ENCODE measurements at regions not wholly inside any gene's neighbourhood (a gene's known extent, or its start where the extent isn't known, plus 50 kb on each side); places are given as distances from the start of the nearest gene placed in this dataset.
"Not testable (repeated sequence)": the region's sequence is repeated elsewhere in the genome, so short reads cannot be mapped to it uniquely, and the experiment has no call there.

DNA sequence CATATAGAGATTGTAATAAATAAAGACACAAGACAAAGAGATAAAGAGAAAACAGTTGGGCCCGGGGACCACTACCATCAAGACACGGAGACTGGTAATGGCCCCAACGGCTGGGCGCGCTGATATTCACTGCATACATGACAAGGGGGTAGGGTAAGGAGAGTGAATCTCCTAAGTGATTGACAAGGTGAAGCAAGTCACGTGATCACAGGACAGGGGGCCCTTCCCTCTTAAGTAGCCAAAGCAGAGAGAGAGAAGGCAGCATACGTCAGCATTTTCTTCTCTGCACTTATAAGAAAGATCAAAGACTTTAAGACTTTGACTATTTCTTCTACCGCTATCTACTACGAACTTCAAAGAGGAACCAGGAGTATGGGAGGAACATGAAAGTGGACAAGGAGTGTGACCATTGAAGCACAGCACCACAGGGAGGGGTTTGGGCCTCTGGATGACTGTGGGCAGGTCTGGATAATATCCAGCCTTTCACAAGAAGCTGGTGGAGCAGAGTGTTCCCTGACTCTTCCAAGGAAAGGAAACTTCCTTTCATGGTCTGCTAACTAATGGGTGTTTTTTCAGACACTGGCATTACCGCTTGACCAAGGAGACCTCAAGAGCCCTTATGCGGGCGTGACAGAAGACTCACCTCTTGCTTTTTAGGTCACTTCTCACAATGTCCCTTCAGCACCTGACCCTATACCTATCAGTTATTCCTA is 75.6 kb downstream of the MRPL39 start:
- not testable (repeated sequence) for H3K4me1 Mint-ChIP-seq; H3K36me3 Mint-ChIP-seq (ENCODE audit: low read depth); H3K27me3 Mint-ChIP-seq; H3K9me3 Mint-ChIP-seq; H3K27ac Mint-ChIP-seq; H3K4me3 Mint-ChIP-seq; ATAC-seq (replicated peaks)

DNA sequence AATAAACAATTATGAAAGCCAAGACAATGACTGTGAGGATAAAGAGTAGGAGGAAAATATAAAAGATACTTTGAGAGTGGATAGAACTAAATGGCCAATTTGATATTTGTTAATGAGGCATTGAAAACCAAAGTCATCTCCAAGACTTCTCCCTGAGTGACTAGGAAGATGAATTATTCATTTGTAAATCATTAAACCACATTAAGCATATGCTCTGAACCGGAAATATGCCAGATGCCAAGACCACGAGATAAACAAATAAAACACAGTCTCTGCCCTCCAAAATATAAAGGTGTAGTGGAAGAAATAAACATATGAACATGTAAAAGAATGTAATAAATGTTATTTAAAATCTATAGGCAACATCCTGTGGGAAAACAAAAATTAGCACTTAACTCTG is 78.8 kb downstream of the MRPL39 start:
- Mint-ChIP-seq H3K4me3 (no peak overlapping the region), H3K36me3 (ENCODE audit: low read depth) (no peaks in the 10 kb centered on the region), H3K4me1 (peaks cover 4% of the 10 kb centered on the region), H3K9me3 (no peaks in the 10 kb centered on the region), H3K27me3 (no peaks in the 10 kb centered on the region), H3K27ac (no peak overlapping the region)
- ATAC-seq (replicated peaks), result no peak

DNA sequence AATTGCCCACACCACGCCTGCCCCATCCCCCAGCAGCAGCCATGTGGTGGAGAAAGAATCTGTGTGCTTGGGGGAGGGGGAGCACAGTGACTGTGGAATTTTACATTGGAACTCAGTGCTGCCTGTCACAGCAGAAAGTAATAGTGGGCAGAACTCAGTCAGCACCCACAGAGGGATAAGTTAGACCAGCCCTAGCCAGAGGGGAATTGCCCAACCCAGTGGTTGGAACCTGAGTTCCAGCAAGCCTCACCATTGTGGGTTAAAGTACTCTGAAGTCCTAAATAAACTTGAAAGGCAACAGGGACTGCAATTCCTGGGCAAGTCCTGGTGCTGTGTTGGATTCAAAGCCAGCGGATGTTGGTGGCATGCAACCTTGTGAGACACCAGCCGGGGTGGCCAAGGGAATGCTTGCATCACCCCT is 88.8 kb downstream of the MRPL39 start:
- no peak for ATAC-seq (replicated peaks)
- Mint-ChIP-seq H3K4me3 (no peak overlapping the region), H3K27me3 (no peaks in the 10 kb centered on the region), H3K9me3 (no peaks in the 10 kb centered on the region), H3K36me3 (ENCODE audit: low read depth) (no peaks in the 10 kb centered on the region), H3K4me1 (peaks cover 3% of the 10 kb centered on the region), H3K27ac (no peak overlapping the region)

DNA sequence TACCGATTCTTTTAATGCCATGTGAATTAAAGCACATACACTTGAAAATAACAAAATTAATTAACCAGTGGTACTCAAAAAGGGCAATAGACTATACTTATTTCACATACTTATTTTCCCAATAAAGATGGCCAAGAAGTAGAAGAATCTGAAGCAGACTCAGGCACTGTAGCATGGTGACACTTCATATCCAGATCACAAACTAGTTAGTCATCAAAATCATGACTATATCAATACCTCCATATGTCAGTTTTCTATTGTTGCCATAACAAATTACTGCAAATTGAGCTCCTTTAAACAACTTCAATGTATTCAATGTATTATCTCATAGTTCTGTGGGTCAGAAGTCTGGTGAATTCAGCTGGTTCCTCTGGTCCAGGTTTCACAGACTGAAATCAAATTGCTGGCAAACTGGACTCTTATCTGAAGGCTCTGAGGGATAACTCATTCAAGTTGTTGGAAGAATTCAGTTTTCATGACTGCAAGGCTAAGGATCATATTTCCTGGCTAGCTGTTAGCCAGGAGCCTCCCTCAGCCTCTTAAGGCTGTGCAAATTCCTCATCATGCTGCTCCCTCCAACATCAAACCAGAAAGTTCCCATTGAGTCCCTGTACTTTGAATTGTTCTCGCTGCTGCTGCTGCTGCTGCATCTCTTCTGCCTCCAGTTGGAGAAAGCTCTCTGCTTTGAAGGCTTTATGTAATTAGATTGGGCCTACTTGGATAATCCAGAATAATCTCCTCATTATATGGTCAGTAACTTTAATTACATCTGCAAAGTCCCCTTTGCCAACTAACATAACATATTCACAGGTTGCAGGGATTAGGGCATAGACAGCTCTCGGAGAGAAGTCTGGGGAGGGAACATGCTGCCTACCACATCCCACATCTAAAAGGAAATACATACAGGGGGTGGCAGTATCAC is 91.5 kb downstream of the MRPL39 start:
- Mint-ChIP-seq H3K4me3 (peak overlapping the region; percentile 12), H3K4me1 (peaks cover 21% of the 10 kb centered on the region), H3K36me3 (ENCODE audit: low read depth) (peaks cover 11% of the 10 kb centered on the region), H3K27ac (peak overlapping the region; percentile 51), H3K27me3 (no peaks in the 10 kb centered on the region), H3K9me3 (no peaks in the 10 kb centered on the region)
- peak; percentile 69 for ATAC-seq (replicated peaks)

GRCh38 chr21:25513810-25514209 is 93.5 kb downstream of the MRPL39 start:
- peak overlapping the region; percentile 82 for H3K4me3 Mint-ChIP-seq
- peak; percentile 7 for ATAC-seq (replicated peaks)
- H3K4me1 Mint-ChIP-seq, result peaks cover 21% of the 10 kb centered on the region
- H3K9me3 Mint-ChIP-seq, result no peaks in the 10 kb centered on the region
- peaks cover 12% of the 10 kb centered on the region for H3K36me3 Mint-ChIP-seq (ENCODE audit: low read depth)
- no peaks in the 10 kb centered on the region for H3K27me3 Mint-ChIP-seq
- no peak overlapping the region for H3K27ac Mint-ChIP-seq

DNA sequence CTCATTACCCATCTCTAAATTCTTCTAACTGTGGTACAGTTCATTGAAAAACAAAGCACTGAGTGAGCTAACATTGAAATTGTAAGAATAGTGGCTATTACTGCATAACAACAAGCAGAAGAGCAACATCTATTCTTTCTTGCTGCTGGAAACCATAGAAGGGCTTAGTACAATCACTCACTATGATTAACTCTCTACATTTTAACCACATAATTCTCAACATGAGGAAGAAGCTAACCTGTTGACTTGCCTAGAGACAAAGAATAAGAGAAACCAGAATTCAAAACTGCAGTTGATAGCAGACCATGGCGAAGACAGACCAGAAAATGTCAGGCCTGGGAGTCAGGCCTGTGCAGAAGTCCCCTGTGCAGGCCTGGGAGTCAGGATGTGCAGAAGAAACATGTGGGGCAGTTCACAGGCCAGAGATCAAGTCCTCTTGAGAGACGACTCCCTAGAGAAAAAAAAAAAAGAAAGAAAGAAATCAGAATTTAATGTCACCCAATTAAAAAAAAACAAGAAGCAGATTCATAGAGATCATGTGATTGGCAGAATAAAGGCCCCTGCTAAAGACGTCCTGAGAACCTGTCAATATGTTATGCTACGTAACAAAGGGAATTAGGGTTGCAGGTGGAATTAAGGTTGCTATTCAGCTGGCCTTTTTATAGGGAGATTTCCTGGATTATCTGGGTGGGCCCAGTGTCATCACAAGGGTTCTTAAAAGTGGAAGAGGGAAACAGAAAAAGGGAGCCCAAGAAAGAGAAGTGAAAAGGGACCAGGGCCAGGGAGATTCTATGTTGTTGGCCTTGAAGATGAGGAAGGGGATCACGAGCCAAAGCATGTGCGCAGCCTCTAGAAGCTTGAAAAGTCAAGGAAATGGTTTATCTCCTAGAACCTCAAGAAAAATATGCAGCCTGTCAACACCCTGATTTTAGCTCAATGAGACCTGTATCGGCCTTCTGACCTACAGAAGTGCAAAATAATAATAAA is 94.9 kb downstream of the MRPL39 start:
- H3K9me3 Mint-ChIP-seq, result no peaks in the 10 kb centered on the region
- ATAC-seq (replicated peaks), result peak; percentile 73
- H3K4me1 Mint-ChIP-seq, result peaks cover 31% of the 10 kb centered on the region
- peaks cover 25% of the 10 kb centered on the region for H3K36me3 Mint-ChIP-seq (ENCODE audit: low read depth)
- no peaks in the 10 kb centered on the region for H3K27me3 Mint-ChIP-seq
- H3K4me3 Mint-ChIP-seq, result peak overlapping the region; percentile 82
- peak overlapping the region; percentile 94 for H3K27ac Mint-ChIP-seq

DNA sequence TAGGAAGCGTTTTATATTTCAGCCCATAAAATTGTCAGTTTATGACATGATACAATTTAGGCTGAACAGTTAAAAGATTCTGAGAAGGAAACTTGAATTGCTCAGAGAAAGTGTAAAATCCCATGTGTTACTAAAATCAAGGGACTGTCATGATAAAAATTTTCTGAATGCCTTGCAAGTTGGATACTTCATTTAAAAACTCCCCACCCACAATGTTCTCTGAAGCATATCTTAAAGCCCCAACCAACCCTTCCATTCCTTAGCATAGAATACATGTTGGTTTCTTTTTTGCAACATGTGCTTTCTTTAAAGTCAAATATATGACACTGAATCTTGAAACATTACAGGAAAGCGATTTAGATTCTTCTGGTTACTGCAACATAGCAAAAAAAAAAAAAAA is 97.4 kb downstream of the MRPL39 start:
- peak overlapping the region; percentile 82 for H3K4me3 Mint-ChIP-seq
- H3K9me3 Mint-ChIP-seq, result no peaks in the 10 kb centered on the region
- peak; percentile 82 for ATAC-seq (replicated peaks)
- H3K27me3 Mint-ChIP-seq, result no peaks in the 10 kb centered on the region
- H3K27ac Mint-ChIP-seq, result peak overlapping the region; percentile 90
- H3K4me1 Mint-ChIP-seq, result peaks cover 46% of the 10 kb centered on the region
- peaks cover 25% of the 10 kb centered on the region for H3K36me3 Mint-ChIP-seq (ENCODE audit: low read depth)

- H3K4me1 Mint-ChIP-seq, result peaks cover 54% of the 10 kb centered on the region
- ATAC-seq (replicated peaks), result no peak
These were observed 98.9 kb downstream of the MRPL39 start for GRCh38 chr21:25508364-25508763.

GRCh38 chr21:25507522-25507921 is 99.8 kb downstream of the MRPL39 start:
- no peak for ATAC-seq (replicated peaks)
- peak overlapping the region; percentile 78 for H3K27ac Mint-ChIP-seq
- no peaks in the 10 kb centered on the region for H3K27me3 Mint-ChIP-seq
- peaks cover 49% of the 10 kb centered on the region for H3K4me1 Mint-ChIP-seq
- H3K9me3 Mint-ChIP-seq, result no peaks in the 10 kb centered on the region
- peaks cover 31% of the 10 kb centered on the region for H3K36me3 Mint-ChIP-seq (ENCODE audit: low read depth)
- H3K4me3 Mint-ChIP-seq, result peak overlapping the region; percentile 82

More at GRCh38 chr21:25508364-25508763, 98.9 kb downstream of the MRPL39 start:
- H3K36me3 Mint-ChIP-seq (ENCODE audit: low read depth), result peaks cover 33% of the 10 kb centered on the region
- H3K27me3 Mint-ChIP-seq, result no peaks in the 10 kb centered on the region
- H3K9me3 Mint-ChIP-seq, result no peaks in the 10 kb centered on the region
- H3K27ac Mint-ChIP-seq, result peak overlapping the region; percentile 78
- peak overlapping the region; percentile 82 for H3K4me3 Mint-ChIP-seq

DNA sequence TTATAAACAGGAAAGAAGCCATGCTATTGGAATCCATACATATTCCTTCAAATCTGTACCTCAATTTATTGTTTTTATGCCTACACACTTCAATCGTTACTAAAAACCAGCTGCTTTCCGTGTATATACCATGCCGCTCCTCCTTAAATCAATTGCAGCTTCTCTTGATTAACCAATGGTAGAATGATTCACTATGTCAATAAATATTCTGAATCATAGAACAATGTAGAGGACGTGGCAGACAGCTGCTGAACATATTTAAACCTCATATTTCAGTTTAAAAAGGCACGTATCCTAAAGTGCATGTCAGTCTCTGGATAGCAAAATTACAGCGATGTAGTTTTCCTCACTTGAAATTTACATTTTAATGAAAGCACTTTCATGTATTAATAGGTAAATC is 100.4 kb downstream of the MRPL39 start:
- peak overlapping the region; percentile 82 for H3K4me3 Mint-ChIP-seq
- peaks cover 29% of the 10 kb centered on the region for H3K36me3 Mint-ChIP-seq (ENCODE audit: low read depth)
- no peaks in the 10 kb centered on the region for H3K27me3 Mint-ChIP-seq
- no peaks in the 10 kb centered on the region for H3K9me3 Mint-ChIP-seq
- peak overlapping the region; percentile 78 for H3K27ac Mint-ChIP-seq
- peaks cover 47% of the 10 kb centered on the region for H3K4me1 Mint-ChIP-seq
- no peak for ATAC-seq (replicated peaks)

DNA sequence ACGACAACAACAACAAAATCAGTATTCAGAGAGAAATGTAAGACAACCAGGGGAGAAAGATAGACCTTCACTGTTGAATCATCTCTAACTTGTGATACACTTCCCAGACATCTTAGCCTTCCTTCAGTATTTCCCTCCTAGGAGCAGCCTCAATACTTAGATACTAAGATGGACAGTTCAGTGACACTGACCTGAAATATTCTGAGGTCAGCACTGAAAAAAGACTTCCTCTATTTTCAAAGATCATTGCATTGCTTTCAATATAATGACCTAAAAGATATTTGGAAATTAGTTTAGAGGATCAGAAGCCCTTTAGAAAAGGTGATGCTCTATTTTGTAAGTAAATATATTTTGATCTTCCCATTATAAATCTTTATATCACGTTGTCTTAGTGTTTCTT is 101.0 kb downstream of the MRPL39 start:
- Mint-ChIP-seq H3K9me3 (no peaks in the 10 kb centered on the region), H3K4me1 (peaks cover 51% of the 10 kb centered on the region), H3K27ac (peak overlapping the region; percentile 78), H3K36me3 (ENCODE audit: low read depth) (peaks cover 33% of the 10 kb centered on the region), H3K27me3 (no peaks in the 10 kb centered on the region), H3K4me3 (peak overlapping the region; percentile 82)
- no peak for ATAC-seq (replicated peaks)

GRCh38 chr21:25503981-25504380 is 103.3 kb downstream of the MRPL39 start:
- Mint-ChIP-seq H3K27me3 (no peaks in the 10 kb centered on the region), H3K9me3 (peaks cover 4% of the 10 kb centered on the region), H3K4me3 (peak overlapping the region; percentile 82), H3K36me3 (ENCODE audit: low read depth) (peaks cover 34% of the 10 kb centered on the region), H3K4me1 (peaks cover 60% of the 10 kb centered on the region), H3K27ac (peak overlapping the region; percentile 83)
- no peak for ATAC-seq (replicated peaks)

DNA sequence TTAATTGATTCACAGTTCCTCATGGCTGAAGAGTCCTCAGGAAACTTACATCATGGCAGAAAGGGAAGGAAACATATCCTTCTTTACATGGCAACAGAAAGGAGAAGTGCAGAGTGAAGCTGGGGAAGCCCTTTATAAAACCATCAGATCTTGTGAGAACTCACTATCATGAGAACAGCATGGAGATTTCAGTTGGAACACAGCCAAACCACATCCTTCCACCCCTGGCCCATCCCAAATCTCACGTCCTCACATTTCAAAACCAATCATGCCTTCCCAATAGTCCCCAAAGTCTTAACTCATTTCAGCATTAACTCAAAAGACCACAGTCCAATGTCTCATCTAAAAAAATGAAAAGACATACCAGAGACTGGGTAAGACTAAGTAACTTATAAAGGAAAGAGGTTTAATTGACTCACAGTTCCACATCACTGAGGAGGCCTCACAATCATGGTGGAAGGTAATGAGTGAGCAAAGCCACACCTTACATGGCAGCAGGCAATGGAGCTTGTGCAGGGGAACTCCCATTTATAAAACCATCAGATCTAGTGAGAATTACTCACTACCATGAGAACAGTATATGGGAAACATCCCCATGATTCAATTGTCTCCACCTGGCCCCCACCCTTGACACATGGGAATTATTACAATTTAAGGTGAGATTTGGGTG is 105.2 kb downstream of the MRPL39 start:
- Mint-ChIP-seq H3K27ac (peak overlapping the region; percentile 91), H3K4me3 (peak overlapping the region; percentile 75), H3K4me1 (peaks cover 49% of the 10 kb centered on the region), H3K9me3 (peaks cover 4% of the 10 kb centered on the region), H3K36me3 (ENCODE audit: low read depth) (peaks cover 25% of the 10 kb centered on the region), H3K27me3 (no peaks in the 10 kb centered on the region)
- peak; percentile 92 for ATAC-seq (replicated peaks)
